ENCODE measurements at regions not wholly inside any gene's neighbourhood (a gene's known extent, or its start where the extent isn't known, plus 50 kb on each side); places are given as distances from the start of the nearest gene placed in this dataset.

GRCh38 chr14:101134161-101134631 is 230.7 kb upstream of the RTL1 start:
- no peak for DNase-seq (ENCODE audit: low read depth in 2 of 2)

DNA sequence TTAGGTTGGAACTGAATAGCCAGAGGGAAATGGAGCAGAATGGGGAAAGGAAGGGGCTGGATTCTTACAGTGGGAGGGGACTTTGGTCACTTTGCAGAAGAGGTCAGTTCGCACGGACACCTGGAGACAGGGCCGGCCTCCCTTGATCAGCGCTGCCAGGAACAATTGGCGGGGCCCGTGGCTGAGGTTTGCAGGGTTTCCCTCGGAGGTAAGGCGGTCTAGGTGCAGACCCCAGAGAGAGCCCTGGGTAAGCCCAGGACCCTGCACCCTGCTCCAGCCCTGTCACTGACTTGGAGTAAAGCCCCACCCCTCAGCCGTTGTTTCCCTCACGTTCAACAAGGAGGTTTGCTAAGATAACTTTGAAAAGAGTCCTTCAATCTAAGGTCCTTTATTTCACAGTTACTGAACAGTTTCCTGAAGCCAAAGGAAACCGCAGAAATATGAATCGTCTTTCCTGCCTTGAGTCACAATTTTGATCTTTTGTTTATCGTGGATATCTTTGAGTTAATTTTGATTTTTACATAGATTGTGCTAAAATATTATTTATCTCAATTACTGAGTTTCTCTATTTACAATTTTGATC is 231.4 kb upstream of the RTL1 start:
- no peak for DNase-seq (ENCODE audit: low read depth in 2 of 2)

DNA sequence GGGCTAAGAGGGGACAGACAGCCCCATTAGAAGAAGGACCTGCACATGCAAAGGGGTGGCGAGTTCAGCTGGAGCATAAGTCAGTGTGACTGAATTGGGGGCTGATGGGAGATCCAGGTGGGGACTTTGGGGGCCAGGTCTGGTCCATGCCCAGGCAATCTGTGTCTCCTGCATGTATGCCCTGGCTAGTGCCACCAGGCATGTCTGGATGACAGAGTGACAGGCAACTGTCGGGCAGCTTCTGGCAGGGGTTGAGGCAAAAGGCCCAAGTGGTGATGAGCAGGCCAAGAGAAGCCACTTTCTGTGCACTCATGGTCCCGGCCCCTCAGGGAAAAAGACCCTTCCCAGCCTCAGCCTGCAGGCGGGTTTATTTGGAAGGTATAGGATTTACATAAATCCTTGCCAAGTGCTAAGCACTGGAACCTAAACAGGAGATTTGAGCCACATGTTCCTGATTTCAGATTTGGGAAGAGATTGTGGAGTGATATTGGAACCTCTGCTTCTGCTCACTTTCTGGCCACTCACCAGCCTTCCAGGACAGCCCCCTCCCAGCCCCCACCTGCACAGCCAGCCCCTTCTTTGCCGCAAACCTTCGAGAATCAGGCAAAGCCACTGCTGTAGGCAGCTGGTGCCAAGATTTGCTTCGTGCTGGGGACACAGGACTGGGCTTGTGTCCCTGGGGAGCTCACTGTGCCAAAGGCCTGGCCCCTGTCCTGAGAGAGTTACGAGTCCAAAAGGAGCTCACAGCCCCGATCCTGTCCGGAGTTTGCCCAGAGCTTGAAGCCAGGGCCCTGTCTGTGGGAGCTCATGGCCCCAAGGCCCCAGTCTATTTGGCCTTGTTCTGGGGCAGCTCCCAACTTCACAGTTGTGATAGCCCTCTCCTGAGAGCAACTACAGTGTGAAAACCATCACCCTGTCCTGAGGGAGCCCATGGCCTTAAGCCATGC is 232.5 kb upstream of the RTL1 start:
- no peak for DNase-seq (ENCODE audit: low read depth in 2 of 2)

DNA sequence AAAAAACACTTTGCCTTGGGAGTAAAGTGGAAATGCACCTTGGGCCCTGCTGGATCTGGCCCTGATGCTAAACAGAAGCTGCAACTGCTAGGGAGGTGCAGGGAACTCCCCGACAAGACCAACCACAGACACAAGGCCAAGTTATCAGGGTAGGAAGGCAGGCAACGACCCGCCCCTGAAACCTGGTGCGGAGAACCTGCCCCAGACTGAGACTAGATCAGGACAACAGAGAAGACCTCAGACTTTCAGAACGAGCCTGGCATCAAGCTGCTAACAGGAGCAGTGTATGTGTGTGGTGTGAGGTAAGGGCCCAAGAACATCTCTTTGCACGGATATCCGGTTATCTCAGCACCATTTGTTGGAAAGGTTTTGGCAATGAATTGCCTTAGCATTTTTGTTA is 233.7 kb upstream of the RTL1 start:
- DNase-seq (ENCODE audit: low read depth in 2 of 2) = no peak

DNA sequence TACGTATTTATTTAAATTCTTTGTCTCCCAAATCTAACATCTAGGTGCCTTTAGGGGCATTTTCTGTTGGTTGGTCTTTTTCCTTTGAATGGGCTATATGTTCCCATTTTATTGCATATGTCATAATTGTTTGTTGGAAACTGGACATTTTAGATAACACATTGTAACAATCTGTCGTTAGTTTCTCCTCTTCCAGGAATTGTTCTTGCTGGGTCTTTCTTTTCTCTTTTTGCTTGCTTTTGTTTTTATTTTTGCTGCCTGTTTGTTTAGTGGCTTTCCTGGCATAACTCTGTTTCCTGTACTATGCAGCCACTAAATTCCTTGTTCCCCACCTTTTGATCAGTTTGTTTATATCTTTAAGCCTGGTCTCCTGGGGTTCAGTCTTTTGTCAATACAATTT is 244.3 kb upstream of the RTL1 start:
- no peak for DNase-seq (ENCODE audit: low read depth in 2 of 2)

- no peak for DNase-seq (ENCODE audit: low read depth in 2 of 2)
Measured at GRCh38 chr14:101150039-101150610, 246.6 kb upstream of the RTL1 start.

DNA sequence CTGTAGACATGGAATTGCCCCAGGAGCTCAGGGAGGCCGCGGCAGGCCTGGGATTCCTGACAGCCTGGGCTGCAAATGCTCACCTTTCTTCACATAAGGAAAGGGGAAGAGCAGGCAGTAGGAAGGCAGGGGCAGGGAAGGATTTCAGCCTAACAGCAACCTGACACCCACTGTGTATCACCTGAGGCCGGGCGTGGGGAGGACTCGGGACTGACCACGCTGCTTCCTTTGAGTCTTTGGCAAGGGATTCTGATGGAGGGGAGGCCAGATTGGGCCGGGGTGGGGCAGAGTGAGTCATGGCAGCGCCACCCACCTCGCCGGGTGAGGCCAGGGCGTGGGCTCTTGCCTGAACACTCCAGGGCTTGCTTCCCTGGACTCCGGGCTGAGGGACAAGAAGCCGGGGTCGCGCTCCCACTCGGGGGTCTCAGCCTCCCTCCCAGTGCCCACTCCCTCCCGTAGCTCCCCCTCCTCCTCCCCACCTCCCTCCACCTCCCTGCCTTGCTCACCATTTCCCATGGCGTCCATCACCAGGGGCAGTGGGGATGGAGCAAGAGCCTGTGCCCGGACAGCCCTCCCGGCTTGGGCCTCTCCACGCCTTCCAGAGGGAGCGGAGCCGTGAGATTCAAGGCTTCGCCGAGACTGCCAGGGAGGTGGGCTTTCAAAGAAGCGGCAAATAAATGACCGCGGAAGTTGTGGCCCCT is 247.9 kb upstream of the RTL1 start:
- DNase-seq (ENCODE audit: low read depth in 2 of 2) = no peak

DNA sequence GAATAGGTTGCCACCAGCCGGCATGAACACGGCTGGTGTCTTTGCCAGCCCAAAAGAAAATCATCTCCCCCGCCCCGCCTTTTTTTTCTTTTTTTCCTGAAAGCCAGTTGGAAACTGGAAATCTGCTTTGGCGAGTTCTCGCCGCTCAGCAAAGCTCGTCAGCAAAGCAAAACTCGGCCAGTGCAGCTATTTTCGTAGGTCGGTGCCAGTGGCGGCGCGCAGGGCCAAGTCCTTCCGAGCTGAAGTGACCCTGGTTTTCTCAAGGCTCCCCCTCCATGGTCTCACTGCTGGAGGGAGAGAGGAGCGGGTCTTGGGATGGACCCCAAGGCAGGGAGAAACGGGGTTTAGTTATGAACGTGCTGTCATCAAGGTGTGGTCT is 248.4 kb upstream of the RTL1 start:
- no peak for DNase-seq (ENCODE audit: low read depth in 2 of 2)

- DNase-seq (ENCODE audit: low read depth in 2 of 2) = no peak
Measured at GRCh38 chr14:101152855-101153254, 249.3 kb upstream of the RTL1 start.

DNA sequence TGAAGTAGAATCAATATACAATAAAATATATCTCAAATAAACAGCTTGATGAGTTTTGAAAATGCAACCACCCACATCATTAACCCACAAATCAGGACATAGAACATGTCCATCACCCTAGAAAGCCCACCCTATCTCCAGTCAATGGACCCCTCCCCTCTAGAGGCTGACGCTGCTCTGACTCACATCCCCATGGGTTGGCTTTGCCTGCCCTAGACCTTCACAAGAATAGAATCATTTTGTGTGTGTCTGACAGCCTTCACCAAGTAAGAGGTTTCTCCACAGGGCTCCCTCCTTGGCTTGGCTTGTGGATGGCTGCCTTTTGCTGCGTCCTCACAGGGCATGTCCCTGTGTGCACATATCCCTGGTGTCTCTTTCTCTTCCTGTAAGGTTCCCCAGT is 250.2 kb upstream of the RTL1 start:
- DNase-seq (ENCODE audit: low read depth in 2 of 2) = no peak

GRCh38 chr14:101155575-101155974 is 252.1 kb upstream of the RTL1 start:
- DNase-seq (ENCODE audit: low read depth in 2 of 2) = no peak

DNA sequence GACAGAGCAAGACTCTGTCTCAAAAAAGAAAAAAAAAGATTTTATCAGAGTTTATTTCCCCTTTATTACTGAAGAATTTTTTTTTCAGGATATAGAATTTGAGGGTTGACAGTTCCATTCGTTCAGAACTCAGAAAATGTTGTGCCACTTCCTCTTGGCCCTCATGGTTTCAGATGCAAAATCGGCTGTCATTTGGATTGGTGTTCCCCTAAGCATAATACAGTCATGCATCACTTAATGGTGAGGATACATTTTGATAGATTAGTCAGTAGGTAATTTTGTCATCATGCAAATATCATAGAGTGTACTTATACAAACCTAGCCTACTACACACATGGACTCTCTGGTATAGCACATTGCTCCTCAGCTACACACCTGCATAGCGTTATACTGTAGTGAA is 263.9 kb upstream of the RTL1 start:
- DNase-seq (ENCODE audit: low read depth in 2 of 2) = no peak

- no peak for DNase-seq (ENCODE audit: low read depth in 2 of 2)
Measured at GRCh38 chr14:101169267-101169666, 265.7 kb upstream of the RTL1 start.

GRCh38 chr14:101171650-101172049 is 268.1 kb upstream of the RTL1 start:
- no peak for DNase-seq (ENCODE audit: low read depth in 2 of 2)

GRCh38 chr14:101173698-101174521 is 270.4 kb upstream of the RTL1 start:
- no peak for DNase-seq (ENCODE audit: low read depth in 2 of 2)

DNA sequence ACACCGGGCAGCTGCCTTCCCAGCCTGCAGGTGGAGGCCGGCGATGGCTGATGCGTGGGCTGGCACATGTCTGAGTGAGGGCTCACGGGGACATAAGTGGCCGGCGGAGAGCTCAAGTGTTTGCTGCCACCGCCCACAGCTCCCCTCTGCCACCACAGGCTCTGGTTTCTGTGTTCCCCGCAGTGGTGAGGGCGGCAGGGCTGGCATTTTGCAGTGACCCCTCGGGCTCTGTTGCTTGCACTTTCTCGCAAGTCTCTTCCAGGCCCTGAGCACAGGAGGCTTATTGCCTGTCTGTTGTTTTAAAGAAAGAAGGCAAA is 271.0 kb upstream of the RTL1 start:
- DNase-seq (ENCODE audit: low read depth in 2 of 2) = no peak

GRCh38 chr14:101174980-101175606 is 271.6 kb upstream of the RTL1 start:
- DNase-seq (ENCODE audit: low read depth in 2 of 2) = no peak

DNA sequence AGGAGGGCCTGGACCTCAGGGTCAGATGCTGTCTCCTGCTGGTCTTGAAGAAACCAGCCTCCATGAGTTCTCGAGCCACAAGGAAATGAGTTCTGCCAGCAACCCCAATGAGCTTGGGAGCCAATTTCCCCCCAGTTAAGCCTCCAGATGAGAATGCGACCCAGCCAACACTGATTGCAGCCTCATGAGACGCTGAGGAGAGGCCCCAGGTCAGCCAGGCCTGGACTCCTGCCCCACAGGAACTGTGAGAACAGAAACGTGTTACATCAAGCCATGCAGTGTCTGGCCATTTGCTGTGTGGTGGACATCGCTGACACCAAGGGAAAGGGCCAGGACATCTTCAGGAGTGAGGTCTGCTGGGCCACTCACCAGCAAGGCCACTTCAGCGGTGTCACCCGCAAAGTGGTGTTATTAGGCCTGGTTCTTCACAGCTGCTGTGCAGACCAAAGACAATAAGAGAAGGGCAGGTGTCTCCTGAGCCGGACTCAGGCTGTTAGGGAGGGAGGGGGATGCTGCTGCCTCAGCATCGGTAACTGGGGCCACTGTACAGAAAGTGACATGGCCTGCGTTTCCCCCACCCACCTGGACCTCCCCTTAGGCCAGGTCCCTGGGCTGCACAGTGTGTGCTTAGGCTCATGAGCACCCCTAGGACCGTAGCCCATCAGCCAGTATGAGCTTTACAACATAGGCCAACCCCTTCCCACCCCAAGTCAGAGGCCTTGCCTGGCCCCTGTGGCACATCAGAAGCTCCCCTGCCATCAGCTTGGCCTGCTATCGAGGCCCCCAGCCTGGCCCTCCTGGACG is 272.4 kb upstream of the RTL1 start:
- DNase-seq (ENCODE audit: low read depth in 2 of 2) = no peak

GRCh38 chr14:101176535-101177205 is 273.1 kb upstream of the RTL1 start:
- no peak for DNase-seq (ENCODE audit: low read depth in 2 of 2)
